HG03342 (cell line): ENCODE measurements at regions not wholly inside any gene's neighbourhood (a gene's known extent, or its start where the extent isn't known, plus 50 kb on each side); places are given as distances from the start of the nearest gene placed in this dataset.
A peak's percentile ranks its signal among the peaks of the same experiment; 100 is the strongest.

Experiments used
- ATAC-seq: cut with Tn5 transposase; IDR thresholded peaks from one replicate; pipeline ENCODE4 v1.9.1; 2021; ENCODE audit warnings: mild to moderate bottlenecking, moderate library complexity; ENCODE audit not compliant: unreplicated experiment

GRCh38 chr6:19028201-19028600 lies 641.1 kb downstream of the RNF144B start:
- no peak for ATAC-seq

DNA sequence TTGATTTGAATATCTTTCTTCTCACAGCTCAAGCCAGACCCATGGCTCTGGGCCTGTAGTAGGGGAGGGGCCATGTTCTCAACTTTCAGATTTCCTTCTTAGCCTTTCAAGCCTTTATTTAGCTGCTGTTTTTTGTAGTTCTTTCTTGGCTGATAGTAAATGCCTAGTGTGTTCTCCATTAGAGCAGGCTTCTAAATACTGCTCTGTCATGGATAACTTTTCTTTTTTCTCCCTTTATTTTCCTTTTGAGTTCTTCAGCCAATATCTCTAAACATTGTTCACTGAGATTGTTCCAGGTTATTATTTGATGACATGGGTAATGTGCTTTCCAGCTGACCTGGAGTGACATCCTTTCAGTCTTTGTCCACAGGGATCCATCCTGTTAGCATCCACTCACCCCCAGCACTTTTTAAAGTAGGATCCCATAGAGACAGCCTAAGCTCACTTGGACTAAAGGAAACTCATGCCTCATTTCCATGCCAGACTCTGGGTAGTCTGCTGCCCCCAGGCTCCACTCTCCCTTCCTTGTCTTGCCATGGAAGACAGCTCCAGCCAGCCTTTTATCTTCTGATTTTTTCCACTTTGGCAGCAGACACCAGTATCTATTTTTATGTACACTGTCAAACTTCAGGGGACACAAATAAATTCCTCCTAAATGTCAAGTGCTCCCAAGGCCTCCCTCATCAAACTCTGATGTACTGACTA lies 645.6 kb downstream of the RNF144B start:
- ATAC-seq = no peak

- ATAC-seq = no peak
These were observed 646.5 kb downstream of the RNF144B start for GRCh38 chr6:19033683-19034082.

DNA sequence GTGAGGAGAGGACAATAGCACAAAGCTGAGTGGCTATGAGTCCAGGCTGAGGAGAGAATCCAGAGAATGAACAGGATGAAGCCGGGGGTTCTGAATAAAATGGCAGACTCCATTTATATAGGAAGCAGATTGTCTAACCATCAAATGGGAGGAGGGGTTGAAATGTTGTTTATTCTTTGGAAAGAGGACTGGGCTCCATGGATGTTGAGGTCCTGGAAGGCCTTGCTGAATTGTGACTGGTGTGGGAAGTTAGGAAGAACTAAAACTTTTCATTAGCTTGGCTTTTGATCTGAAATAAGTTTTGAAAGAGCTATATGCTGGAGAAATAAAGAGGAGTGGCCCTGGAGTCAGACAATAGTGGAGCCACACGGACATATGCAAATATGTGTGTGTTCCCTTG lies 647.8 kb downstream of the RNF144B start:
- no peak for ATAC-seq

GRCh38 chr6:19035461-19036195 lies 648.5 kb downstream of the RNF144B start:
- no peak for ATAC-seq

DNA sequence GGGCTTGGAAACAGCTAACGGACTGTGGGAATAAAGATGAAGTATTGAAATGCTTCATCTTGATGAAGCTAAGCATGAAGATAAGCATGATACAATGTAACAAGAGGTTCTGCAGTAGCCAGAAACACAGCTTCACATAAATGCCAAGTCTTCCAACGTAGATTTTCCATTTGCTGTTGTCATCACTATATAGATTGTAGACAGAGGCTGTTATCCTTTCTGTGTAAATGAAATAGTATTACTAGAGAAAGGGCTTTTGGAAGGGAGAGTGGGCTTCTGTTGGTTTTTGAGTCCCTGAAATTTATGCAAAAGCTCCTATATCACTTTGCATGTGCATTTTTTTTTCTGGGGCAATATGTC lies 649.0 kb downstream of the RNF144B start:
- no peak for ATAC-seq

DNA sequence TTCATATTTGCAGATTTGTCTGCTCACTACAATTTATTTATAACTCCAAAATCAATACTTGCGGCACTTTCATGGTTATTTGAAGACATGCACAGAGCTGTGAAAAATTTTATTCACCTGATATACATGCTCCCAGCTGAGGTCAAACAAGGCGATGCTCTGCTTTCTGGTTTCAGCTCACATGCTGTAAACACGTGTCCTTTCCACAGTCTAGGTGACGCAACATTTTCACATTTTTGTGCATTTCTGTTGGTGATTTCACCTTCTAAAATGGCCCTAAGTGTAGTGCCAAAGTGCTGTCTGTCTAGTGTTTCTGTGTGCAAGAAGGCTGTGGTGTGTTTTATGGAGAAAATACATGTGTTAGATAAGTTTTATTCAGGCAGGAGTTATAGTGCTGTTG lies 650.5 kb downstream of the RNF144B start:
- ATAC-seq = no peak

- ATAC-seq = no peak
These were observed 652.1 kb downstream of the RNF144B start for GRCh38 chr6:19039287-19039686.

DNA sequence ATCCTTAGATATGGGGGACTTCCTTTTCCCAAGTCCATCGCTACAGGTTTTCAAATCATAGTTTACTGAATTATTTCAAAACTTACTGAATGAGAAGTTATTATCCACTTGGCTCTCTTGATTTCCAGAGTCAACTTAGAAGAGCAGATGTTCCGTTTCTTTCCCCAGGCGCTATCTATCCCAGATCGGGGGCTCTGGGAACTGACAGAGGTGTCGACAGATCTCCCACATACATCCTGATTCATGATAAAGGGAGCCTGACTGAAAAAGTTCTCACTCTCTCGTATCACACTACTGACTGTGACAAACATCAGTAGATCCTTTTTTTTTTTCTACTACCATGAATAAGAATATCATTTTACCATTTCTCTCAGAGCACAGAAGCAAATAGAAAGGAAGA lies 654.8 kb downstream of the RNF144B start:
- no peak for ATAC-seq

DNA sequence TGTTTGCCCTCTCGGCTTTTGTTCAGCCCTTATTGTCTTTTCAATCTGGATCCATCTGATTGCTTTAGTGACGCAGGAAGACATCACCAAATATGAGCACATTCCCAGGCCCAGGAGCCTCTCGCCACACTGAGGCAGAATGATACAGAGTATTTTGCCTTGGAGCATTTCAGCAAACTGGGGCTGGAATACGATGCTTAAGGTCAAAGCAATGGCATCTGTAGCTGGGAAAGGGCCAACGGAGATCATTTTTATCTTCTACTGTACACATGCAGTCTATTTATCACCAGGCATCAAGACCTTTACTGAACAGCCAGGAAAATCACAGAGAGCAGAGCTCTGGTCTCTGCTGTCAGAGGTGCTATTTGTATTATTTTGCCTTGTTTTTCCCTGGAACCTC lies 655.3 kb downstream of the RNF144B start:
- ATAC-seq = no peak

DNA sequence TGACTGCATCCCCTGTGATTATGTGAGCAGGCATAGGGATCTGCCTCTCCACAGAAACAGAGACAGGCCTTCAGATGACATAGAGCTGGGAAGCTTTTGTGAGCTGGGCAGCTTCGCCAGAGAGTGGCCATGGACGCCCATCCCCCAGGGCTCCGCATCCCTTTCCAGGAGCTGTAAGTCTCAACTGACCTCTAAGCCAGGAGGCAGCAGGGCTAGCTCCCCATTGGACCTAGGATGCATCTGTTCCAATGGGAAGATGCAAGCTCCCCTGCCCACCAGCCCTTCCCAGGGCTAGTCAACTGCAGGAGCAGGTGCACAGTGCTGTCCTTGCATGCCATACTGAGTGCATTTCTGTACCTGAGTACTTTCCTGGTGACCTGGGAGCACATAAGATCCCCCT lies 663.6 kb downstream of the RNF144B start:
- no peak for ATAC-seq

DNA sequence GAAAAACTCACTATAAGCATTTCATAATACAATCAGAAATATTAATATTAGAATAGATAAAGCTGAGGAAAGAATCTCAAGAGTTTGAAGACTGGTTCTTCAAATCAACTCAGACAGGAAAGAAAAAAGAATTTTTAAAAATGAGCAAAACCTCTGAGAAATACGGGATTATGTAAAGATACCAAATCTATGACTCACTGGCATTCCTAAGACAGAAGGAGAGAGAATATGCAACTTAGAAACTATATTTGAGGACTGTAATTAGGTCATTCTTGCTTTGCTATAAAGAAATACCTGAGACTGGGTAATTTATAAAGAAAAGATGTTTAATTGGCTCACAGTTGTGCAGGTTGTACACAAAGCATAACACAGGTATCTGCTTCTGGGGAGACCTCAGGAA lies 665.1 kb downstream of the RNF144B start:
- ATAC-seq = no peak

- no peak for ATAC-seq
These were observed 672.0 kb downstream of the RNF144B start for GRCh38 chr6:19059102-19059501.

DNA sequence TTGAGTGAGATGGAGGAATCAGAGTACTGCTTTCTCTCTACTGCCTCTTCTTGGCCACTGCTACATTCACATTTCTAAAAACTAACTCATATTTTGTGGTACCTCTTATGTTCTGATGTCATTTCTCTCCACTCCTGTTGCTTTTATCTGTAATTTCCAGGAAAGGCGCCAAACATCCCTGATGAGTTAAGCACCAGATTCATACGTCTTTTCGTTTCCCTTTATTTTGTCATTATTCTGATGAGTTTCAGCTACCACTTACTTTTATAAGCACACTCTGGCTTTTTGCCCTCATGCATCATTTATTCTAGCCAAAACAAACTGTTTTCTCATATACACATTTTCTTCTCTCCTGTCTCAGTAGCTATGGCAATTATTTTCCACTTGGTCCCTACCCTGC lies 680.0 kb downstream of the RNF144B start:
- ATAC-seq = no peak

- no peak for ATAC-seq
These were observed 683.4 kb downstream of the RNF144B start for GRCh38 chr6:19070520-19070919.

DNA sequence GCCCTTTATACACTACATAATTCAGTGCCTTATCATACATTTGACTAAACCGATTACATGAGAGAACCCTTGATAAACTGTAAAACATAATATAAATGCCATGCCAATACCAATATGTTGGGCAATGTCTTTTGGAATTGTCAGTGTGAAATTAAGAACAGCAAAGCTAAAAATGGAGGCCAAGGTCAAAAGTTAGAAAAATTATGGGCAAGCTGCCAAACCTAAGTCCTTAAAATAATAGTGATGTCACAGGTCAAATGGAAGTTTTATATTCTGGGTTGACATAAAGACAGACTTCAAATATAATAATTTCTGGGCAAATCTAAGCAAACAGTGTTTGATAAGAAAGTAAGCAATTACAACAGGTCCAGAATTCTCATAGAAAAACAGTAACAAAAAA lies 696.7 kb downstream of the RNF144B start:
- ATAC-seq = no peak

DNA sequence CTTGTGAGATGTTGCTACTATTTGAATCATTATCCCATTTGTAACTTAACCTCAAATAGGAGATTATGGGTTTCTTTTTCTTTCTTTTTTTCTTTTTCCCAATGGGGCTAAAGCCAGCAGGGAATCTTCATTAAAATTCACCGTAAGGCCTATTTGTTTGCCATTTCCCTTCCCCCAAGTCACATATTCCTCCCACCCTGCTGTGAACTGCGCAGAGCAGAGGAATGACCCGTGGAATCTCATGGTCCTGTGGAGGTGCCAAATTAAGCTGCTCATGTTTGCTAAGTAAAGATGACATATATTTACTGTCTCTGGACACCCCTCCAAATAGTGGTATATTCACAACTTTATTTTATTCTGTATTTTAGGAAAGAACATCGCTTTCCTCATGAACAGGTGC lies 699.3 kb downstream of the RNF144B start:
- ATAC-seq = no peak

- ATAC-seq = no peak
These were observed 700.1 kb downstream of the RNF144B start for GRCh38 chr6:19087296-19087695.

GRCh38 chr6:19087897-19088296 lies 700.7 kb downstream of the RNF144B start:
- no peak for ATAC-seq

DNA sequence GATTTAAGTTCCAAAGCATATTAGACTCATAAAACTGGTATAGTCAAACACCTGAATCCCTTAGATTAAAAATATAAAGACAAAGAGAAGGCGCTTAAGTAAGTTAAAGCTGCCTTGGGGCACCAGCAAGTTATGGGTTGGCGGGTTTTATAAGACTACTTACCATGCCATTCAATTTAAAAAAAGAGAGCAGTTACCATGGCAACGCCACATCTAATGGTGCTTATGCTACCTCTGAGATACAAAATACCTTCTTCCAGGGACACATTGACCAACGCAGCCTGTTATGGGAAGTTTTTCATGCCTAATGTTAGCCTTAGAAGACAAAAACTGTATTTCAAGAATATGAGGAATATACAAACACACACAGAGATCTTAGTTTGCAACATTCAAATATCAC lies 713.6 kb downstream of the RNF144B start:
- ATAC-seq = no peak

DNA sequence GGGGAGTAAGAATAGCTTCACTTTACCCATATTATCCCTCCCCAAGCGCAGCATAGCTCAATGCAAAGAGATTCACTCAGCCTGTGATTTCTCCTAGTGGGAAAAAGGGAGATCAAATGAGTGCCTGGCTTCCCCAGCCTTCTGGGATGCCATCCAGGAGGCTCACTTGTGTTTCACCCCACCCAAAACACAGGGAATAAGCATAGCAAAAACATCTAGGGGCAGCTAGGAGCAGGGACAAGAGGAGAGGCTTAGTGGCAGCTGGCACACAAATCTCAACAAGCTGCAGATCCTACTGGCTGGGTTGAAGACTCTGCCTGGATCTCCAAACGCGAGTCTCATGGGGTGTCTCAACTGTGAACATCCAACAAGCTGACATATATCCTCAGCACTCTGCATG lies 715.8 kb downstream of the RNF144B start:
- no peak for ATAC-seq

GRCh38 chr6:19107468-19107867 lies 720.3 kb downstream of the RNF144B start:
- ATAC-seq = no peak

- peak; percentile 55 for ATAC-seq
These were observed 715.6 kb upstream of the ID4 start for GRCh38 chr6:19121521-19121920.
